Fibroblast of lung (primary cell): ENCODE measurements at regions not wholly inside any gene's neighbourhood (a gene's known extent, or its start where the extent isn't known, plus 50 kb on each side); places are given as distances from the start of the nearest gene placed in this dataset.

Experiments used
- EZH2 ChIP-seq: IDR thresholded peaks from 2 replicates; pipeline ENCODE4 v1.5.1; 2012; ENCODE audit warnings: low read length, control low read depth, mild to moderate bottlenecking; ENCODE audit errors: missing control alignments
- TF ChIP-seq, protein P1 (sequence below), 2 donors: IDR thresholded peaks in 1 of 2; conservative IDR thresholded peaks in 1 of 2; 1 replicate in 1 of 2; 2 replicates in 1 of 2; pipeline ENCODE4 v1.5.1; 2011 to 2012; ENCODE audit warnings: low read length in 2 of 2, control low read depth in 1 of 2, inconsistent platforms in 1 of 2, low read depth in 1 of 2, mild to moderate bottlenecking in 1 of 2

DNA sequence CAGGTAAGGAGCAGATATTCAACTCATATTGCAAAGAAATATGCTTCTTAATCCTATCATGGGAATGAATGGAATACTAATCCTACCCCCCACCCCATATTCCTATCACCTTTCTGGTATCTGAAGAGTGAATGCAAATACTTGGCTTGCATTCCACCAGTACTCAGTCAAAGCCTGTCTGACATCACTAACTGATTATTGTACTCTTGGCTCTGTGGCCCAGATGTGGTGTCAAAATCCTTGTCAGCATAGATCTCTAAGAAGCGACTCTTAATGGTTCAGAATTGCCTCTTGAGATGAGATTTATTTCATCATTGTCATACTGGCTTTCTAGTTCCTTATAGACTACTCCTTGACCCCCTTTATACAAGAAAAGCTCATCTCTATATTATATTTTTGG lies 604.6 kb downstream of the ADGRL2 start:
- TF ChIP-seq, protein P1, sequence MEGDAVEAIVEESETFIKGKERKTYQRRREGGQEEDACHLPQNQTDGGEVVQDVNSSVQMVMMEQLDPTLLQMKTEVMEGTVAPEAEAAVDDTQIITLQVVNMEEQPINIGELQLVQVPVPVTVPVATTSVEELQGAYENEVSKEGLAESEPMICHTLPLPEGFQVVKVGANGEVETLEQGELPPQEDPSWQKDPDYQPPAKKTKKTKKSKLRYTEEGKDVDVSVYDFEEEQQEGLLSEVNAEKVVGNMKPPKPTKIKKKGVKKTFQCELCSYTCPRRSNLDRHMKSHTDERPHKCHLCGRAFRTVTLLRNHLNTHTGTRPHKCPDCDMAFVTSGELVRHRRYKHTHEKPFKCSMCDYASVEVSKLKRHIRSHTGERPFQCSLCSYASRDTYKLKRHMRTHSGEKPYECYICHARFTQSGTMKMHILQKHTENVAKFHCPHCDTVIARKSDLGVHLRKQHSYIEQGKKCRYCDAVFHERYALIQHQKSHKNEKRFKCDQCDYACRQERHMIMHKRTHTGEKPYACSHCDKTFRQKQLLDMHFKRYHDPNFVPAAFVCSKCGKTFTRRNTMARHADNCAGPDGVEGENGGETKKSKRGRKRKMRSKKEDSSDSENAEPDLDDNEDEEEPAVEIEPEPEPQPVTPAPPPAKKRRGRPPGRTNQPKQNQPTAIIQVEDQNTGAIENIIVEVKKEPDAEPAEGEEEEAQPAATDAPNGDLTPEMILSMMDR (conservative IDR thresholded peaks at IDR 0.05 in 1 of 2, IDR thresholded peaks at IDR 0.05 in 1 of 2; ENCODE audit: low read depth in 1 of 2, low read length in 2 of 2), result no peak
- no peak for TF ChIP-seq EZH2
